ENCODE measurements at regions not wholly inside any gene's neighbourhood (a gene's known extent, or its start where the extent isn't known, plus 50 kb on each side); places are given as distances from the start of the nearest gene placed in this dataset.
"Not testable (repeated sequence)": the region's sequence is repeated elsewhere in the genome, so short reads cannot be mapped to it uniquely, and the experiment has no call there.

- Histone ChIP-seq H3K27me3 (ENCODE audit: insufficient read depth, low read depth, severe bottlenecking) (no peaks in the 10 kb centered on the region), H3K9me3 (ENCODE audit: severe bottlenecking) (no peaks in the 10 kb centered on the region), H3K4me3 (ENCODE audit: low read depth, low read length) (no peak overlapping the region), H3K27ac (no peak overlapping the region), H3K36me3 (no peaks in the 10 kb centered on the region)
- TF ChIP-seq, protein P1, sequence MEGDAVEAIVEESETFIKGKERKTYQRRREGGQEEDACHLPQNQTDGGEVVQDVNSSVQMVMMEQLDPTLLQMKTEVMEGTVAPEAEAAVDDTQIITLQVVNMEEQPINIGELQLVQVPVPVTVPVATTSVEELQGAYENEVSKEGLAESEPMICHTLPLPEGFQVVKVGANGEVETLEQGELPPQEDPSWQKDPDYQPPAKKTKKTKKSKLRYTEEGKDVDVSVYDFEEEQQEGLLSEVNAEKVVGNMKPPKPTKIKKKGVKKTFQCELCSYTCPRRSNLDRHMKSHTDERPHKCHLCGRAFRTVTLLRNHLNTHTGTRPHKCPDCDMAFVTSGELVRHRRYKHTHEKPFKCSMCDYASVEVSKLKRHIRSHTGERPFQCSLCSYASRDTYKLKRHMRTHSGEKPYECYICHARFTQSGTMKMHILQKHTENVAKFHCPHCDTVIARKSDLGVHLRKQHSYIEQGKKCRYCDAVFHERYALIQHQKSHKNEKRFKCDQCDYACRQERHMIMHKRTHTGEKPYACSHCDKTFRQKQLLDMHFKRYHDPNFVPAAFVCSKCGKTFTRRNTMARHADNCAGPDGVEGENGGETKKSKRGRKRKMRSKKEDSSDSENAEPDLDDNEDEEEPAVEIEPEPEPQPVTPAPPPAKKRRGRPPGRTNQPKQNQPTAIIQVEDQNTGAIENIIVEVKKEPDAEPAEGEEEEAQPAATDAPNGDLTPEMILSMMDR (IDR thresholded peaks at IDR 0.05; ENCODE audit: low read depth, low read length): no peak
- no peak for DNase-seq
Observed at GRCh38 chr7:115328018-115328417, 406.1 kb downstream of the MDFIC start.

DNA sequence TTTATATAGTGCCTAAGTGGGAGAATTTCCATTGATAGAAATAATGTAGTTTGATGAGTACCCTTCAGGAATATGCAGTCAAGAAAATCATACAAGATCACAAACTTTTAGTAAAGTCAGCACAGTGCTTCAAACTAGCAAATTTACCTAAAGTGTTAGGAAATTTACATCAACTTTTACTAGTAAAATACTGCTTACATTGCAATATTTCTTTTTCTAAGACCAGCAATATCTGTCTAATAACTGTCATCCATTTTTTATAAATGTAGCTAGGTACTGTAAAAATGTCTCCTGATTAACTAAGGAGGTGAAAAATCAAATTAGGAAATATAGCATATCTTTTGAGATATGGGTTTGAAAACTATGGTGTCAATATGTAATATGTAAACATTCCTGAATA is 405.4 kb downstream of the MDFIC start:
- Histone ChIP-seq H3K27me3 (ENCODE audit: insufficient read depth, low read depth, severe bottlenecking) (no peaks in the 10 kb centered on the region), H3K36me3 (no peaks in the 10 kb centered on the region), H3K4me3 (ENCODE audit: low read depth, low read length) (no peak overlapping the region), H3K27ac (no peak overlapping the region), H3K9me3 (ENCODE audit: severe bottlenecking) (no peaks in the 10 kb centered on the region)
- TF ChIP-seq, protein P1 (IDR thresholded peaks at IDR 0.05; ENCODE audit: low read depth, low read length): no peak
- no peak for DNase-seq

- Histone ChIP-seq H3K36me3 (no peaks in the 10 kb centered on the region), H3K27me3 (ENCODE audit: insufficient read depth, low read depth, severe bottlenecking) (no peaks in the 10 kb centered on the region), H3K9me3 (ENCODE audit: severe bottlenecking) (no peaks in the 10 kb centered on the region), H3K27ac (no peak overlapping the region), H3K4me3 (ENCODE audit: low read depth, low read length) (no peak overlapping the region)
- TF ChIP-seq, protein P1 (IDR thresholded peaks at IDR 0.05; ENCODE audit: low read depth, low read length): no peak
- DNase-seq: no peak
Observed at GRCh38 chr7:115319541-115319940, 397.6 kb downstream of the MDFIC start.

- H3K4me3 ChIP-seq (ENCODE audit: low read depth, low read length); DNase-seq; H3K9me3 ChIP-seq (ENCODE audit: severe bottlenecking); H3K27ac ChIP-seq; H3K36me3 ChIP-seq; H3K27me3 ChIP-seq (ENCODE audit: insufficient read depth, low read depth, severe bottlenecking): not testable (repeated sequence)
Observed at GRCh38 chr7:115310316-115310715, 388.4 kb downstream of the MDFIC start.

DNA sequence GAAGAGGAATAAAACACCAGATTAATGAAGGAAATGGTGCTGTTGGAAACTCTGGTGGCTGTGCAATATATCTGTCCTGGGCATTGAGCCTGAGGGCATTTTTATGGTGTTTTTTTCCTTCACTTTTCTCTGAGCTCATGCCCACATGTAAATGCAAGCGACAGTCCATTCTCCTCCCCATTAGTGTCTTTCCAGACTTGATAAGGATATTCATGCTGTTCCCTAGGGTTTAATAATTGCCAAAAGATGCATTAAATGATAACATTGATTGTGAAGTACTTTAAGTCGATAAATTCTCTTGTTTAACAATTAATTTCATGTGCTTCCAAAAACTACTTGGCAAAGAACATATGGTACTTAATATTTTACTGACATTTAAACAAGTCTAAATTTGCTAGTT is 384.7 kb downstream of the MDFIC start:
- TF ChIP-seq, protein P1 (IDR thresholded peaks at IDR 0.05; ENCODE audit: low read depth, low read length): no peak
- Histone ChIP-seq H3K9me3 (ENCODE audit: severe bottlenecking) (no peaks in the 10 kb centered on the region), H3K27me3 (ENCODE audit: insufficient read depth, low read depth, severe bottlenecking) (no peaks in the 10 kb centered on the region), H3K4me3 (ENCODE audit: low read depth, low read length) (no peak overlapping the region), H3K36me3 (no peaks in the 10 kb centered on the region), H3K27ac (no peak overlapping the region)
- no peak for DNase-seq

GRCh38 chr7:115300231-115300870 is 378.5 kb downstream of the MDFIC start:
- no peak for DNase-seq
- Histone ChIP-seq H3K4me3 (ENCODE audit: low read depth, low read length) (no peak overlapping the region), H3K36me3 (no peaks in the 10 kb centered on the region), H3K27ac (no peak overlapping the region), H3K27me3 (ENCODE audit: insufficient read depth, low read depth, severe bottlenecking) (no peaks in the 10 kb centered on the region), H3K9me3 (ENCODE audit: severe bottlenecking) (no peaks in the 10 kb centered on the region)
- TF ChIP-seq, protein P1 (IDR thresholded peaks at IDR 0.05; ENCODE audit: low read depth, low read length): no peak

Data from WERI-Rb-1 (cell line).